ENCODE measurements at regions not wholly inside any gene's neighbourhood (a gene's known extent, or its start where the extent isn't known, plus 50 kb on each side); places are given as distances from the start of the nearest gene placed in this dataset.

GRCh38 chr11:45429719-45430118 lies 143.6 kb upstream of the SYT13 start:
- no peak overlapping the region for H3K9ac ChIP-seq (ENCODE audit: low read length)
- no peak overlapping the region for H3K4me3 ChIP-seq (ENCODE audit: low read length)
- no peak for DNase-seq
- TF ChIP-seq, protein P1, sequence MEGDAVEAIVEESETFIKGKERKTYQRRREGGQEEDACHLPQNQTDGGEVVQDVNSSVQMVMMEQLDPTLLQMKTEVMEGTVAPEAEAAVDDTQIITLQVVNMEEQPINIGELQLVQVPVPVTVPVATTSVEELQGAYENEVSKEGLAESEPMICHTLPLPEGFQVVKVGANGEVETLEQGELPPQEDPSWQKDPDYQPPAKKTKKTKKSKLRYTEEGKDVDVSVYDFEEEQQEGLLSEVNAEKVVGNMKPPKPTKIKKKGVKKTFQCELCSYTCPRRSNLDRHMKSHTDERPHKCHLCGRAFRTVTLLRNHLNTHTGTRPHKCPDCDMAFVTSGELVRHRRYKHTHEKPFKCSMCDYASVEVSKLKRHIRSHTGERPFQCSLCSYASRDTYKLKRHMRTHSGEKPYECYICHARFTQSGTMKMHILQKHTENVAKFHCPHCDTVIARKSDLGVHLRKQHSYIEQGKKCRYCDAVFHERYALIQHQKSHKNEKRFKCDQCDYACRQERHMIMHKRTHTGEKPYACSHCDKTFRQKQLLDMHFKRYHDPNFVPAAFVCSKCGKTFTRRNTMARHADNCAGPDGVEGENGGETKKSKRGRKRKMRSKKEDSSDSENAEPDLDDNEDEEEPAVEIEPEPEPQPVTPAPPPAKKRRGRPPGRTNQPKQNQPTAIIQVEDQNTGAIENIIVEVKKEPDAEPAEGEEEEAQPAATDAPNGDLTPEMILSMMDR (IDR thresholded peaks at IDR 0.05; ENCODE audit: low read length): no peak
- no peak for TF ChIP-seq EZH2 (optimal IDR thresholded peaks at IDR 0.05; ENCODE audit: low read depth, low read length)
- TF ChIP-seq EZH2phosphoT487 (IDR thresholded peaks at IDR 0.05; ENCODE audit: low read length): no peak
- no peaks in the 10 kb centered on the region for H3K79me2 ChIP-seq (ENCODE audit: low read length)
- H3K9me3 ChIP-seq (replicated peaks; ENCODE audit: insufficient read depth, low read length): no peaks in the 10 kb centered on the region
- H3K27ac ChIP-seq (ENCODE audit: low read length): no peak overlapping the region
- H3K36me3 ChIP-seq (replicated peaks; ENCODE audit: insufficient read depth, low read length): no peaks in the 10 kb centered on the region
- H2AFZ ChIP-seq (ENCODE audit: low read length): no peak overlapping the region
- no peak overlapping the region for H3K4me2 ChIP-seq (ENCODE audit: low read depth, low read length)
- H3K4me1 ChIP-seq (ENCODE audit: low read length): no peaks in the 10 kb centered on the region
- no peaks in the 10 kb centered on the region for H4K20me1 ChIP-seq (ENCODE audit: insufficient read depth, low read length)
- H3K9me2 ChIP-seq (replicated peaks; ENCODE audit: insufficient read depth, low read length): no peaks in the 10 kb centered on the region
- no peaks in the 10 kb centered on the region for H3K27me3 ChIP-seq (replicated peaks; ENCODE audit: insufficient read depth, low read length)
- no peaks in the 10 kb centered on the region for H3F3A ChIP-seq (ENCODE audit: insufficient read depth, low read length)

- TF ChIP-seq EZH2phosphoT487 (IDR thresholded peaks at IDR 0.05; ENCODE audit: low read length) (no peak), EZH2 (optimal IDR thresholded peaks at IDR 0.05; ENCODE audit: low read depth, low read length) (no peak)
- TF ChIP-seq, protein P1 (IDR thresholded peaks at IDR 0.05; ENCODE audit: low read length): no peak
- no peak overlapping the region for H3K4me2 ChIP-seq (ENCODE audit: low read depth, low read length)
- no peak for DNase-seq
- no peaks in the 10 kb centered on the region for H3K4me1 ChIP-seq (ENCODE audit: low read length)
- H2AFZ ChIP-seq (ENCODE audit: low read length): no peak overlapping the region
- H3K9me2 ChIP-seq (replicated peaks; ENCODE audit: insufficient read depth, low read length): no peaks in the 10 kb centered on the region
- no peaks in the 10 kb centered on the region for H4K20me1 ChIP-seq (ENCODE audit: insufficient read depth, low read length)
- no peak overlapping the region for H3K4me3 ChIP-seq (ENCODE audit: low read length)
- no peaks in the 10 kb centered on the region for H3F3A ChIP-seq (ENCODE audit: insufficient read depth, low read length)
- no peak overlapping the region for H3K27ac ChIP-seq (ENCODE audit: low read length)
- H3K9me3 ChIP-seq (replicated peaks; ENCODE audit: insufficient read depth, low read length): no peaks in the 10 kb centered on the region
- no peaks in the 10 kb centered on the region for H3K79me2 ChIP-seq (ENCODE audit: low read length)
- H3K27me3 ChIP-seq (replicated peaks; ENCODE audit: insufficient read depth, low read length): no peaks in the 10 kb centered on the region
- H3K9ac ChIP-seq (ENCODE audit: low read length): no peak overlapping the region
- no peaks in the 10 kb centered on the region for H3K36me3 ChIP-seq (replicated peaks; ENCODE audit: insufficient read depth, low read length)
Measured at GRCh38 chr11:45428541-45429230, 142.5 kb upstream of the SYT13 start.

- Histone ChIP-seq H3K27ac (ENCODE audit: low read length) (no peak overlapping the region), H3K36me3 (replicated peaks; ENCODE audit: insufficient read depth, low read length) (no peaks in the 10 kb centered on the region), H3K4me2 (ENCODE audit: low read depth, low read length) (no peak overlapping the region), H3K9me3 (replicated peaks; ENCODE audit: insufficient read depth, low read length) (no peaks in the 10 kb centered on the region), H3F3A (ENCODE audit: insufficient read depth, low read length) (no peaks in the 10 kb centered on the region), H2AFZ (ENCODE audit: low read length) (no peak overlapping the region), H3K9ac (ENCODE audit: low read length) (no peak overlapping the region), H4K20me1 (ENCODE audit: insufficient read depth, low read length) (no peaks in the 10 kb centered on the region), H3K9me2 (replicated peaks; ENCODE audit: insufficient read depth, low read length) (no peaks in the 10 kb centered on the region), H3K27me3 (replicated peaks; ENCODE audit: insufficient read depth, low read length) (no peaks in the 10 kb centered on the region), H3K4me3 (ENCODE audit: low read length) (no peak overlapping the region), H3K79me2 (ENCODE audit: low read length) (no peaks in the 10 kb centered on the region), H3K4me1 (ENCODE audit: low read length) (no peaks in the 10 kb centered on the region)
- TF ChIP-seq EZH2phosphoT487 (IDR thresholded peaks at IDR 0.05; ENCODE audit: low read length) (no peak), EZH2 (optimal IDR thresholded peaks at IDR 0.05; ENCODE audit: low read depth, low read length) (no peak)
- TF ChIP-seq, protein P1 (IDR thresholded peaks at IDR 0.05; ENCODE audit: low read length): no peak
- DNase-seq: no peak
Measured at GRCh38 chr11:45428116-45428515, 142.0 kb upstream of the SYT13 start.

Data from MM.1S (cell line).